Erythroblast (primary cell): ENCODE measurements at regions not wholly inside any gene's neighbourhood (a gene's known extent, or its start where the extent isn't known, plus 50 kb on each side); places are given as distances from the start of the nearest gene placed in this dataset.

ENCODE experiments used
- GATA1 ChIP-seq: IDR thresholded peaks from 2 replicates; pipeline ENCODE4 v1.6.1; 2011; ENCODE audit warnings: low read depth, mild to moderate bottlenecking, control low read depth, low read length, moderate library complexity
- POLR2A ChIP-seq: IDR thresholded peaks from 2 replicates; pipeline ENCODE4 v1.6.1; 2011; ENCODE audit warnings: mild to moderate bottlenecking, low read length

DNA sequence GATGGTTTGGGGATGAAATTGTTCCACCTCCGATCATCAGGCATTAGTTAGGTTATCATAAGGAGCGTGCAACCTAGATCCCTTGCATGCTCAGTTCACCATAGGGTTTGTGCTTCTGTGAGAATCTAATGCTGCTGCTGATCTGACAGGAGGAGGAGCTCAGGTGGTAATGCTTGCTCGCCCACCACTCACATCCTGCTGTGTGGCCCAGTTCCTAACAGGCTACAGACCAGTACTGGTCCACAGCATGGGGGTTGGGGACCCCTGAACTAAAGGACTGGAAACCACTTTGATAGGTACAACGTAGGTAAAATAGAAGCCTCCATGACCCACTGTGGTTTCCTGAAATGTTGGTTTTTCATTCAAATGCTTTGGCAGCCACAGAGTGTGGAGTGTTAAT is 109.3 kb upstream of the PROKR2 start:
- TF ChIP-seq POLR2A, result no peak
- TF ChIP-seq GATA1, result no peak
